Activated CD8-positive, alpha-beta memory T cell treated with anti-CD3 and anti-CD28 coated beads, Interleukin-2, amount 10 ng/mL, durations not matched to agents 7 days and 5 days (primary cell): ENCODE measurements at regions not wholly inside any gene's neighbourhood (a gene's known extent, or its start where the extent isn't known, plus 50 kb on each side); places are given as distances from the start of the nearest gene placed in this dataset.
"Not testable (repeated sequence)": the region's sequence is repeated elsewhere in the genome, so short reads cannot be mapped to it uniquely, and the experiment has no call there.

Experiments
- ATAC-seq: fragments of 150-1000 bp; cut with Tn5 transposase; one replicate; pipeline ENCODE4 v1.10.0; 2021; ENCODE audit warnings: moderate library complexity
- CTCF ChIA-PET: fragments of 350-600 bp; sonication (Branson Sonifier 250); formaldehyde crosslinking; loops from one replicate; lab custom pipeline; 2021; ENCODE audit warnings: antibody characterized with exemption; lab: Charles Lee
- DNase-seq: peaks from one replicate; pipeline ENCODE4 v3.0.0-alpha.2; 2020
- H3K27ac Mint-ChIP-seq: one replicate; pipeline ENCODE4 v1.8.0; 2021; ENCODE audit warnings: mild to moderate bottlenecking, mixed read lengths
- H3K27me3 Mint-ChIP-seq: one replicate; pipeline ENCODE4 v1.8.0; 2021; ENCODE audit warnings: mixed read lengths
- H3K36me3 Mint-ChIP-seq: one replicate; pipeline ENCODE4 v1.8.0; 2021; ENCODE audit warnings: mild to moderate bottlenecking, mixed read lengths
- H3K4me1 Mint-ChIP-seq: one replicate; pipeline ENCODE4 v1.8.0; 2021; ENCODE audit warnings: mixed read lengths
- H3K4me3 Mint-ChIP-seq: one replicate; pipeline ENCODE4 v1.8.0; 2021; ENCODE audit warnings: mild to moderate bottlenecking, moderate library complexity, mixed read lengths
- H3K9me3 Mint-ChIP-seq: one replicate; pipeline ENCODE4 v1.8.0; 2022; ENCODE audit warnings: low read depth, mixed read lengths

- ATAC-seq: no peak
- no peak overlapping the region for H3K27ac Mint-ChIP-seq
- no peaks in the 10 kb centered on the region for H3K27me3 Mint-ChIP-seq
- CTCF ChIA-PET: interaction anchor here (0.6 kb wide), 1 partner anchor 334 kb away, joined by 3 read pairs; no protein-coding TSS in a partner anchor
- no peak for DNase-seq
- H3K4me1 Mint-ChIP-seq: no peaks in the 10 kb centered on the region
- no peaks in the 10 kb centered on the region for H3K36me3 Mint-ChIP-seq
- H3K9me3 Mint-ChIP-seq: peaks cover 3% of the 10 kb centered on the region
- no peak overlapping the region for H3K4me3 Mint-ChIP-seq
Observed at GRCh38 chr11:23206741-23207336, 346.6 kb upstream of the CCDC179 start.

DNA sequence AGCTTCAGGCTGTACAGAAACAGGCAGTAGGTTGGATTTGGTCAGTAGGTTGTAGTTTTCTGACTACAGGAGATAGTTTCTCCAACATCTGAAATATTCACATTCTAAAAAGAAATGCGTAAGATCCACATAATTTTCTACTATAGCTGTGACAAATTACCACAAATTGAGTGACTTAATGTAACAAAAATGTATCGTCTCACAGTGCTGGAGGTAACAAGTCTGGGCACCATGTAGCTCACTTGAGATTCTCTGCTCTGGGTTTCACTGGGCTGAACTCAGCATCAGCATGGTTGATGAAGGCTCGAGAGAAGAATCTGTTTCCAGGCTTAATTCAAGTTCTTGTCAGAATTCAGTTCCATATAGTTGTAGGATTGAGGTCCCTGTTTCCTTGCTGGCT, 350.9 kb upstream of the CCDC179 start:
- Mint-ChIP-seq H3K4me1 (no peaks in the 10 kb centered on the region), H3K36me3 (no peaks in the 10 kb centered on the region), H3K9me3 (no peaks in the 10 kb centered on the region), H3K4me3 (no peak overlapping the region), H3K27me3 (no peaks in the 10 kb centered on the region), H3K27ac (no peak overlapping the region)
- CTCF ChIA-PET: no interaction called here
- ATAC-seq (no peak), DNase-seq (no peak)

- H3K27me3 Mint-ChIP-seq: no peaks in the 10 kb centered on the region
- ATAC-seq (no peak), DNase-seq (no peak)
- H3K27ac Mint-ChIP-seq: no peak overlapping the region
- H3K4me1 Mint-ChIP-seq: no peaks in the 10 kb centered on the region
- H3K4me3 Mint-ChIP-seq: no peak overlapping the region
- H3K36me3 Mint-ChIP-seq: no peaks in the 10 kb centered on the region
- CTCF ChIA-PET: no interaction called here
- no peaks in the 10 kb centered on the region for H3K9me3 Mint-ChIP-seq
Observed at GRCh38 chr11:23212807-23213206, 352.5 kb upstream of the CCDC179 start.

- Mint-ChIP-seq H3K4me3 (no peak overlapping the region), H3K9me3 (peaks cover 5% of the 10 kb centered on the region), H3K36me3 (no peaks in the 10 kb centered on the region), H3K4me1 (no peaks in the 10 kb centered on the region), H3K27ac (no peak overlapping the region), H3K27me3 (no peaks in the 10 kb centered on the region)
- ATAC-seq (no peak), DNase-seq (no peak)
- CTCF ChIA-PET: no interaction called here
Observed at GRCh38 chr11:23217072-23217471, 356.8 kb upstream of the CCDC179 start.

DNA sequence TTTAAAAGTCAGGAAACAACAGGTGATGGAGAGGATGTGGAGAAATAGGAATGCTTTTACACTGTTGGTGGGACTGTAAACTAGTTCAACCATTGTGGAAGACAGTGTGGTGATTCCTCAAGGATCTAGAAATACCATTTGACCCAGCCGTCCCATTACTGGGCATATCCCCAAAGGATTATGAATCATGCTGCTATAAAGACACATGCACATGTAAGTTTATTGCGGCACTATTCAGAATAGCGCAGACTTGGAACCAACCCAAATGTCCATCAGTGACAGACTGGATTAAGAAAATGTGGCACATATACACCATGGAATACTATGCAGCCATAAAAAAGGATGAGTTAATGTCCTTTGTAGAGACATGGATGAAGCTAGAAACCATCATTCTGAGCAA, 359.8 kb upstream of the CCDC179 start:
- H3K27me3 Mint-ChIP-seq, H3K9me3 Mint-ChIP-seq, H3K4me3 Mint-ChIP-seq, ATAC-seq, H3K4me1 Mint-ChIP-seq, DNase-seq, H3K36me3 Mint-ChIP-seq, H3K27ac Mint-ChIP-seq, CTCF ChIA-PET: not testable (repeated sequence)

DNA sequence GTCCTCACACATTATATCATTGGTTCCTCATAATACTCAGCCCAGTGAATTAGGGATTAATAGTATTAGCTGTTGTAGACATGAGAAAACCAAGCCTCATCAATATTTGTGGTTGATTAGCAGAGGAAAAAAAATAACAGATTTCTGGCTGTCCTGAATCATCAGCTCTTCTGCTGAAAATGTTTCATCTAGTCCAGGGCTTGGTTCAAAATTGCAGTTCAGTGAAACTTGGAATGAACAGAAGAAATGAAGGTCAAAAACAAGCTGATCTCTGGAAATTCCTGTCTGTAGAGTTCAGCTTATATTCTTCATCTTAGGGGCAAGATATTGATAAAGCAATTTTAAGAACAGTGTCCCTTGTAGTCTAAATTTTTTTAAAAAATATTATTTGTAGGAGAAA, 361.1 kb upstream of the CCDC179 start:
- no peak overlapping the region for H3K4me3 Mint-ChIP-seq
- DNase-seq (no peak), ATAC-seq (no peak)
- H3K27ac Mint-ChIP-seq: no peak overlapping the region
- H3K36me3 Mint-ChIP-seq: no peaks in the 10 kb centered on the region
- H3K27me3 Mint-ChIP-seq: no peaks in the 10 kb centered on the region
- CTCF ChIA-PET: no interaction called here
- no peaks in the 10 kb centered on the region for H3K4me1 Mint-ChIP-seq
- peaks cover 5% of the 10 kb centered on the region for H3K9me3 Mint-ChIP-seq

- H3K9me3 Mint-ChIP-seq: no peaks in the 10 kb centered on the region
- no peaks in the 10 kb centered on the region for H3K27me3 Mint-ChIP-seq
- no peak for ATAC-seq
- no peak overlapping the region for H3K27ac Mint-ChIP-seq
- no peaks in the 10 kb centered on the region for H3K4me1 Mint-ChIP-seq
- no peak overlapping the region for H3K4me3 Mint-ChIP-seq
- no peaks in the 10 kb centered on the region for H3K36me3 Mint-ChIP-seq
- CTCF ChIA-PET: no interaction called here
- no peak for DNase-seq
Observed at GRCh38 chr11:23226331-23227077, 366.2 kb upstream of the CCDC179 start.

DNA sequence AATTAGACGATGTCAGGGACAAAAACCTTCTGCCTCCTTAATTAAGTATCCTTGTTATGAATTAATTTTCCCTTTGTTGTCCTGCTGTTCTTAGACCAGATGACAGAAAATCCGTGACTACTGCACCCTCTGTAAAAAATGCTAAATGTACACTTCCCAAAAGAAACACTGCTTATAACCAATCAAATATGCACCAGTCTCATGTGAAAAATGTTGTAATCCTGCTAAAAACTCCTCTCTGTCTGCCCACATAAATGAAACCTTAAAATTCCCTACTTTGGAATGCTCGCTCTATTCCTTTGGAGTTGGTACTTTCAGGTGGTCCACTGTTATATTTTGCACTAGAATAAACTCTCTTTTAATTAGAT, 366.8 kb upstream of the CCDC179 start:
- no peaks in the 10 kb centered on the region for H3K36me3 Mint-ChIP-seq
- CTCF ChIA-PET: no interaction called here
- no peaks in the 10 kb centered on the region for H3K27me3 Mint-ChIP-seq
- ATAC-seq (no peak), DNase-seq (no peak)
- H3K4me1 Mint-ChIP-seq: no peaks in the 10 kb centered on the region
- no peaks in the 10 kb centered on the region for H3K9me3 Mint-ChIP-seq
- no peak overlapping the region for H3K4me3 Mint-ChIP-seq
- H3K27ac Mint-ChIP-seq: no peak overlapping the region

- H3K4me1 Mint-ChIP-seq: no peaks in the 10 kb centered on the region
- CTCF ChIA-PET: no interaction called here
- no peak overlapping the region for H3K27ac Mint-ChIP-seq
- no peak for ATAC-seq
- no peaks in the 10 kb centered on the region for H3K36me3 Mint-ChIP-seq
- H3K27me3 Mint-ChIP-seq: no peaks in the 10 kb centered on the region
- H3K9me3 Mint-ChIP-seq: no peaks in the 10 kb centered on the region
- DNase-seq: no peak
- H3K4me3 Mint-ChIP-seq: no peak overlapping the region
Observed at GRCh38 chr11:23232652-23233051, 372.4 kb upstream of the CCDC179 start.

- CTCF ChIA-PET: no interaction called here
- no peak overlapping the region for H3K4me3 Mint-ChIP-seq
- no peaks in the 10 kb centered on the region for H3K4me1 Mint-ChIP-seq
- no peak overlapping the region for H3K27ac Mint-ChIP-seq
- H3K27me3 Mint-ChIP-seq: no peaks in the 10 kb centered on the region
- DNase-seq: no peak
- no peaks in the 10 kb centered on the region for H3K9me3 Mint-ChIP-seq
- no peaks in the 10 kb centered on the region for H3K36me3 Mint-ChIP-seq
- no peak for ATAC-seq
Observed at GRCh38 chr11:23233075-23233474, 372.8 kb upstream of the CCDC179 start.

DNA sequence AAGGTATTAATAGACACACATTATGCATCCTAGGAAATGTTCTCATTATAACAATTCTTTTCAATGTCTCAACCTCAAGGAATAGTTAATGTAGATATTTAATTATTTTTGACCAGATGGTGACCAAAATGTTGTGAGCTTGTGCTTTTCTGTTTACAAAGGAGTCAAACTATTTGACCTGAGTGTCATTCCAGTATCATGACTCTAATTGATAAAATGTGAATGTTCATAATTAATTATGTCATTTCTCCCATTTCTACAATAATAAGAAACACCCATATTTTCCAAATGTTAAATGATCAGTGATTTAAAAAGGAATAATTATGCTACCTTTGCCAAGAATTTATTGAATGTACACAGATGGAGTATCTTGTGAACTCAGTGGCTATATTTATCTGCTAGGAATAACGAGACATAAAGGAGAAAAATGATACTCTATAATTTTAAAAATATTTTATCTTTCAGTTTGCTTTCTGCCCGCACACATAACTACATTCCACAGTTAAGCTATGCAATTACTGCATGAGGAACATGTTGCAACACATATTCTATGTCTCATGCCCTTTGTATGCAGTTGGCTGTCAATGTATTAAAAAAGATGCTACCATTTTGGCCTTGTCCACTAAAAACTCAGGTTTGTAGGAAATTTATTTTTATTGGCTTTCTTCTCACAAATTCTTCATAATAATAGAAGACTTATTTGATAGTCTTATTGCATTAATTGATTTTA, 376.7 kb upstream of the CCDC179 start:
- CTCF ChIA-PET: no interaction called here
- no peaks in the 10 kb centered on the region for H3K36me3 Mint-ChIP-seq
- ATAC-seq (no peak), DNase-seq (no peak)
- H3K4me1 Mint-ChIP-seq: no peaks in the 10 kb centered on the region
- no peak overlapping the region for H3K27ac Mint-ChIP-seq
- no peak overlapping the region for H3K4me3 Mint-ChIP-seq
- H3K27me3 Mint-ChIP-seq: no peaks in the 10 kb centered on the region
- no peaks in the 10 kb centered on the region for H3K9me3 Mint-ChIP-seq

DNA sequence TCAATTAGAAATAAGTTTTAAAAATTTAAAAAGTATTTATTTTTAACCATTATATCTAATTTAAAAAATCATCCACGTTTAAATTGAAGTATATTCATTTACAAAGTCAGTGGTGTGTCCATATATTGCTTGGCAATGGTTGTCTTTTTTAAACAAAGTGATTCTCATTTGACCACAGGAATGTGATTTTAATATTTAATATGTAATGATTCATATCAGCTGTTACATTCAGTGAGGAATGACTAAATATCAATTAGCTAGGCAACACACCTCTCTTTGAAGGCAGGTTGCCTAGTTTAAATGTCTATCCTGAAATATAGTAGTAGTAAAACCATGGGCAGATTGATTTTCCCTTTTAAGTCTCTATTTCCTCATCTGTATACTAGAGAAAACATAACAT, 392.2 kb upstream of the CCDC179 start:
- ATAC-seq: no peak
- CTCF ChIA-PET: no interaction called here

DNA sequence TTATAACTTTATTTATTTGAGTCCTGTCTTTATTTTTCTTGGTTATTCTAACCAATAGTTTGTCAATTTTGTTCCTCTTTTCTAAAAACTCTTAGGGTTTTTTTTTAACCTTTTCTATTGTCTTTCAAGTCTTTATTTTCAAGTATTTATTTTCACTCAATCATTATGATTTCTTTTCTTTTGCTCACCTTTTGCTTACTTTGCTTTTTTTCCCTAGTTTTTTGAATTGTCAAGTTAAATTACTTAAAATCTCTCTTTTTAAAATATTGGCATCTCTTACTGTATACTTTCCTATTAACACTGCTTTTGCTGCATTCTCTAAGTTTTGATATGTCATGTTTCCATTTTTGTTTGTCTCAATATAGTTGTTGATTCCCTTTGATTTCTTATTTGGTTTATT, 396.8 kb upstream of the CCDC179 start:
- Mint-ChIP-seq H3K36me3 (no peaks in the 10 kb centered on the region), H3K27me3 (no peaks in the 10 kb centered on the region), H3K9me3 (peaks cover 6% of the 10 kb centered on the region), H3K4me3 (no peak overlapping the region), H3K27ac (no peak overlapping the region), H3K4me1 (no peaks in the 10 kb centered on the region)
- ATAC-seq: no peak
- CTCF ChIA-PET: no interaction called here
- DNase-seq: no peak

More for the DNA sequence above, 392.2 kb upstream of the CCDC179 start:
- DNase-seq: no peak
- no peak overlapping the region for H3K27ac Mint-ChIP-seq
- H3K4me3 Mint-ChIP-seq: no peak overlapping the region
- no peaks in the 10 kb centered on the region for H3K27me3 Mint-ChIP-seq
- no peaks in the 10 kb centered on the region for H3K4me1 Mint-ChIP-seq
- peaks cover 2% of the 10 kb centered on the region for H3K9me3 Mint-ChIP-seq
- H3K36me3 Mint-ChIP-seq: no peaks in the 10 kb centered on the region

DNA sequence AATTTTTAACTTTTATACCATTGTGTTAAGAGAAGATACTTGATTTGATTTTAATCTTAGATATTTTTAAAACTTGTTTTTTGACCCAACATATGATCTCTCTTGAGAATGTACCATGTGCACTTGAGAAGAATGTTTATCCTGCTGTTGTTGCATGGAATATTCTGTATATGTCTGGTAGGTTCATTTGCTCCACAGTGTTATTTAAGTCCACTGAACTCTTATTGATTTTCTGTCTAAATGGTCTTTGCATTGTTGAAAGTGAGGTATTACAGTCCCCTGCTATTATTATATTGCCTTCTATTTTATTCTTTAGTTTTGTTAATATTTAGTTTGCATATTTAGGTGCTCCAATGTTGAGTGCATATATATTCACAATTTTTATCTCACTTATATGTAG, 397.3 kb upstream of the CCDC179 start:
- CTCF ChIA-PET: no interaction called here
- DNase-seq (no peak), ATAC-seq (no peak)
- H3K27ac Mint-ChIP-seq: no peak overlapping the region
- H3K27me3 Mint-ChIP-seq: no peaks in the 10 kb centered on the region
- H3K36me3 Mint-ChIP-seq: no peaks in the 10 kb centered on the region
- H3K9me3 Mint-ChIP-seq: peaks cover 6% of the 10 kb centered on the region
- H3K4me3 Mint-ChIP-seq: no peak overlapping the region
- no peaks in the 10 kb centered on the region for H3K4me1 Mint-ChIP-seq
